ENCODE measurements at regions not wholly inside any gene's neighbourhood (a gene's known extent, or its start where the extent isn't known, plus 50 kb on each side); places are given as distances from the start of the nearest gene placed in this dataset.
"Not testable (repeated sequence)": the region's sequence is repeated elsewhere in the genome, so short reads cannot be mapped to it uniquely, and the experiment has no call there.

DNA sequence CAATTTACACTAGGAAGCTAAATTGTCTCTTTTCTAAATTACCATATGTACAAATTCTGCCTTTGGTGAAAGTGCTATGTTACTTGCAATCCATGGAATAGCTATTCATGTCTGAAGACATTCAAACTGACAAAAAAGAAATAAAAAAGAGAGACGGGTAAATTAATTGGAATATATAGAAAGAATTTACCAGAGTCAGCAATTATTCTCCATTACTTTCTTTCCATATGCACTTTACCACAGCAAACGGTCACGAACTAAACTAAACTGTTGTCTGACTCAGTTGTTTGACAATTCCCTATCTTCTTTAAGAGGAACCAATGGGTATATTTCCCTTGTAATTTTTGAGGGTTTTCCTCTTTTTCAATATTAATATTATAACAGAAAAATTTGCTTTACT is 85.7 kb downstream of the HOXA1 start:
- Histone ChIP-seq H3K4me1 (no peaks in the 10 kb centered on the region), H3K9me3 (peaks cover 5 to 35% (median 27%) of the 10 kb centered on the region in 4 donors), H3K27ac (no peak overlapping the region), H3K4me3 (no peak overlapping the region), H3K27me3 (no peaks in the 10 kb centered on the region), H3K36me3 (no peaks in the 10 kb centered on the region)
- WGBS, 5 donors = 90 to 94% (median 92%) methylated on average over 3 of the region's 3 CpGs
- intact Hi-C loops (cut with DNase I; ENCODE audit: low total_unique reads) = no loop called here
- no peak for DNase-seq
- no peak for TF ChIP-seq CTCF (IDR thresholded peaks at IDR 0.05)
- TF ChIP-seq EP300 (IDR thresholded peaks at IDR 0.05) = no peak
- TF ChIP-seq POLR2AphosphoS5 (IDR thresholded peaks at IDR 0.05) = no peak
- no peak for TF ChIP-seq POLR2A (IDR thresholded peaks at IDR 0.05)

GRCh38 chr7:27000496-27000895 is 95.3 kb downstream of the HOXA1 start:
- intact Hi-C loops (cut with DNase I; ENCODE audit: low total_unique reads) = no loop called here
- TF ChIP-seq POLR2A (IDR thresholded peaks at IDR 0.05) = no peak
- TF ChIP-seq EP300 (IDR thresholded peaks at IDR 0.05) = no peak
- no peak for TF ChIP-seq POLR2AphosphoS5 (IDR thresholded peaks at IDR 0.05)
- TF ChIP-seq CTCF (IDR thresholded peaks at IDR 0.05) = no peak
- Histone ChIP-seq H3K27me3 (no peaks in the 10 kb centered on the region), H3K9me3 (peaks cover 9 to 26% (median 20%) of the 10 kb centered on the region in 4 donors), H3K36me3 (no peaks in the 10 kb centered on the region), H3K4me3 (no peak overlapping the region), H3K27ac (no peak overlapping the region), H3K4me1 (no peaks in the 10 kb centered on the region)
- 81 to 95% (median 90%) methylated on average over 6 of the region's 6 CpGs for WGBS, 5 donors
- DNase-seq = no peak

DNA sequence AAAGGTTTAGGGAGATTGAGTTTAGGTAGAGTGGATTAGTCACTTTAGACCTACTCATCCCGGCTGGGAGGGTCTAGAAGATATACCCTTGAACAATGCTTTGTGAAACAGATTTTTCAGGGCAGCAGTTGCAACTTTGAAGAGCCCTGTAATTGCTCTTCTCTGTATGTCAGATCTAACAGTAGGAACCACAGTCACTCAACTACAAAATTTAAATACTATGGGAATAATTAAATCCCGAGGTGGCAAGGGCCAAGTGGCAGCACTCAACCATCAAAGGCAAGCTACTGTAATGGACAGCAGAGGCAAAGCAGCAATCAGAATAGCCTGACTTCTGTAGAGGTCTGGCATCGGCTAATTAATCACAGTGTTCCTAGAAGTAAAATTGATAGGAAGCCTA is 97.5 kb downstream of the HOXA1 start:
- H3K27me3 ChIP-seq; intact Hi-C loops (cut with DNase I; ENCODE audit: low total_unique reads); H3K27ac ChIP-seq; H3K4me3 ChIP-seq; DNase-seq; H3K36me3 ChIP-seq; H3K4me1 ChIP-seq: not testable (repeated sequence)
- 80 to 93% (median 88%) methylated on average over 3 of the region's 3 CpGs for WGBS, 5 donors
- H3K9me3 ChIP-seq = peaks cover 9 to 26% (median 20%) of the 10 kb centered on the region in 4 donors

GRCh38 chr7:26995666-26996065 is 100.1 kb downstream of the HOXA1 start:
- no peaks in the 10 kb centered on the region for H3K4me1 ChIP-seq
- intact Hi-C loops (cut with DNase I; ENCODE audit: low total_unique reads) = no loop called here
- no peaks in the 10 kb centered on the region for H3K36me3 ChIP-seq
- no peak overlapping the region for H3K4me3 ChIP-seq
- TF ChIP-seq POLR2AphosphoS5 (IDR thresholded peaks at IDR 0.05) (no peak), CTCF (IDR thresholded peaks at IDR 0.05) (no peak), POLR2A (IDR thresholded peaks at IDR 0.05) (no peak), EP300 (IDR thresholded peaks at IDR 0.05) (no peak)
- peaks cover 9 to 23% (median 19%) of the 10 kb centered on the region in 4 donors for H3K9me3 ChIP-seq
- no peak overlapping the region for H3K27ac ChIP-seq
- H3K27me3 ChIP-seq = no peaks in the 10 kb centered on the region
- WGBS, 5 donors = 52 to 72% (median 58%) methylated on average over 1 of the region's 1 CpG
- DNase-seq = no peak

DNA sequence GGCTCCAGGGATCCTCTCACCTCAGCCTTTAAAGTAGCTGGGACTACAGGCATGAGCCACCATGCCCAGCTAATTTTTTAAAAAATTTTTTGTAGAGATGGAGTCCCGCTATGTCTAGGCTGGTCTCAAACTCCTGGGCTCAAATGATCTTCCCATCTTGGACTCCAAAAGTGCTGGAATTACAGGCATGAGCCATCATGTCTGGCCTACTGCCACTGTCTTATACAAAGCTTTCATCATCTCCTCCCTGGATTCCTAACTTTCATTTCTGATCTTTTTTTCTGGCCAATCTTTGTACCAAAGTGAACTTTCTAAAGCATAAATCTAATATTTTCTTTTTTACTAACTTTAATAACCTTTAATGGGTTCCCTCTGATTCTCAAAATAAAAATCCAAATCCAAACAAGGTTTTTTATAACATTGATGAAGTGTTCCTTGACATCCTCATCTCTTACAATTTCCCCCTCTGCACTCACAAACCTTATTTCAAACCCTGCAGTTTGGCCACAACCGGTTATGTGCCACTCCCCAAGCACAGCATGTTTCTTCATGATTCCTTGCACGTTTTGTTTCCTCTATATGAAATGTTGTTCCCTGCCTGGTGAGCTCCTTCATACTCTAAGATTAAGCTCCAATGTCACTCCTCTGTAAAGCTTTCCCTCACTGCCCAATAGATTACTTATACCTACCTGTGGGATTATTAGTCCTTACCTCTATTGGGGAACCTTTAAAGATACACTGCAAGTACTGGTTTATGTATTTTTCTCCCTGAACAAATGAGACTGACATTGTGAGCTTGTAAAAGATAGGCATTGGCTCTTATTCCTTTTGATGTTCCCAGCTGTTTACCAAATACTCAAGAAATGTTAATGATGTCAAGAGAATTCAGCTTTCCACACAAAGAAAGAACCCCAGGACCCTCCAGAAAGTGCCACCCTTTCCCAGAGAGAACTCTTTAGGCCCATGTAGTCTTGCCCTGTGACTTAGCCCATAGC is 101.7 kb downstream of the HOXA1 start:
- peak in 1 of 2 donors; percentile 26 for DNase-seq
- no peaks in the 10 kb centered on the region for H3K4me1 ChIP-seq
- no peaks in the 10 kb centered on the region for H3K36me3 ChIP-seq
- H3K4me3 ChIP-seq = no peak overlapping the region
- peaks cover 9 to 19% (median 18%) of the 10 kb centered on the region in 4 donors for H3K9me3 ChIP-seq
- intact Hi-C loops (cut with DNase I; ENCODE audit: low total_unique reads) = no loop called here
- H3K27me3 ChIP-seq = no peaks in the 10 kb centered on the region
- H3K27ac ChIP-seq = no peak overlapping the region
- WGBS, 5 donors = 53 to 62% (median 56%) methylated on average over 3 of the region's 3 CpGs
- TF ChIP-seq POLR2AphosphoS5 (IDR thresholded peaks at IDR 0.05) = no peak
